Kasumi-1 (cell line): ENCODE measurements at regions not wholly inside any gene's neighbourhood (a gene's known extent, or its start where the extent isn't known, plus 50 kb on each side); places are given as distances from the start of the nearest gene placed in this dataset.

Experiments
- DNase-seq, 2 experiments: peaks; one replicate each; lab custom pipeline; 2025; lab: John Stamatoyannopoulos, UW

GRCh38 chr7:41098846-41099245 lies 604.0 kb downstream of the INHBA start:
- DNase-seq, result no peak

- DNase-seq, result no peak
These were observed 604.5 kb downstream of the INHBA start for GRCh38 chr7:41098402-41098801.

DNA sequence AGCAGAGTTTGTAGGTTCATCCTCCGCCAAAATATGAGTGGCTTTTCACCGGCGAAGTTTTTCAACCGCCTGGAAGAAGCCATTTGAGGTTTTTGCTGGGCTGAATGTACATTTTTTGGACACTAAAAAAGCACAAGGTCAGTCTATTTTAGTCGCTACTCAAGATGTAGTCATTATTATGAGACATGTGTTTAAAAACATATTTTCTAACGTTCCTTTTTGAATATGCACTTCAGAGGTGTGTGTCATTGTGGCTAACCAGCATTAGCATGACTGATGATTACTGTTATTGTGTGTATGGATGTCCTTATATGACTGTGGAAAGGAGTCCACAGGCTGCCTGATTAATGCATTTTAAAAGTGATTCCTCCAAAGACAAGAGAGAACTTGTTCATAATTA lies 605.4 kb downstream of the INHBA start:
- no peak for DNase-seq

DNA sequence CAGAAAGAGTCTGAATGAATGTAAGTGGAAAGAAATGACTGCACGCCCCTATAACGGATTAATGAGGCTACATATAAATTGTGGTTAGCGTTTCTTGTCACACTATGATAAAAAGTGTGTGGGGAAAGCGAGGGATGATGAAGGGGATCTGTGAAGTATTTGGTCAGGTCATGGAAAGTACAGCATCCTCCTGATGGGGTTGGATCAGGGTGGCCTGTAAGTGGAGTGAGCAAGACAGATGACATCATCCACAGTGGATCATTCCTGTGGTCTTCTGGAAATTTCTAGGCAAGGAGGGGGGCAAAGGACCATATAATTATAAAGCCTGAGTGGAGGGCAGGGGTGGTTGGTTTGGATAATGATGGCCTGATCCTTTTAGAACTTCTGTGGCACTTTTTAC lies 606.0 kb downstream of the INHBA start:
- DNase-seq, result no peak

GRCh38 chr7:41093141-41093540 lies 609.7 kb downstream of the INHBA start:
- no peak for DNase-seq

GRCh38 chr7:41085244-41085643 lies 617.6 kb downstream of the INHBA start:
- no peak for DNase-seq

DNA sequence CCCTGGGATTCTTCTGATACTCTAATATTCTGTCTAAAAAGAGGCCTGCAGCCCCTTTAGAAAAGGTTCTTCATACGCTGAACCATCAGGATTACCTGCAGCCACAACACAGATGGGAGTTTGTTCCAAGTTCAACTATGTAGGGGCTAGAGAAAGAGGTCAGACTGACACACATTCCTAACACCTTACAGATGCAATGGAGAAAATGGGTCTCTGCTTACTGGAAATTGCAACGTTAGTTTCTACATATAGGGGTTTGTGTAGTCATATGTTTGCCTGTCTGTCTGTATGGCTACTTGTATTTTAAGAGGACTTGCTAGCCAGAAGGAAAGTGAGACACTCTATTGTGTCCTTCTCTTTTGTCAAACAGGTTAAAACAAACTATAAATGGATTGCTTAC lies 618.5 kb downstream of the INHBA start:
- DNase-seq, result no peak

DNA sequence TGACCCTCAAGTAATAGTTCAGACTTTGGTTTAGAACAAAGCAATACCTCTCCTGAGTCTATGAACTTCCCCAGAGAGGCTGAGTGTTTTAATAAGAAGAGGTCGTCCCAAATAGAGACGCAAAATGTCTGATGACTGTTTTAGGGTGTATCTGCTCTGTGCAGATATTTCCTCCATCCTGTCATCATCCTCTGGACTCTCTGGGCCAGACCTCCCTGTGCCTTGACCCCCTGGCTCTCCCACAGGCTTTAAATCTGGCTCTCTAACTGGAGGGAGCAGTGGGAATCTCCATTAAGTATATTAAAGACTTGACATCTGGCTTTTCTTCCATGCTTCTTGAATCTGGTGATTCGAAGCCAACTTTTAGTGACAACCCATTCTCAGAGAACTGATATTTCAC lies 633.3 kb downstream of the INHBA start:
- DNase-seq, result no peak

DNA sequence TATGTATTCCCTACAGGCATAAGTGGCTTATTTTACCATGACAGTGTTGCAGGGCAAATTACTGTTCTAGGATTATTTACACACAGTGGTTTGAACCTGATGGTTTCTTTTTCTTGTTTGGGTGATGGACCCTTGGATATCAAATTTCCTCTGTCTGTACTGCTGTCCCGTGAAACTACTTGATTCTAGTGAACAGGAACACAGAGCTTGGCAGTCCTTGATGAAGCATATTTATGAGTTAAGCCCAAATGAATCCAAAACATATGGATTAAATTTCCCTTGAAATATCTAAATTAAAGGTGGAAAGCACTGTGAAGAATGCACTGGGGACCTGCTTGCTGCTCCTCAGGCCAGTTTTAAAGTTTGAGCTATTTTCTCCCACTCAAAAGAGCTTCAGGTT lies 635.3 kb downstream of the INHBA start:
- DNase-seq, result no peak

DNA sequence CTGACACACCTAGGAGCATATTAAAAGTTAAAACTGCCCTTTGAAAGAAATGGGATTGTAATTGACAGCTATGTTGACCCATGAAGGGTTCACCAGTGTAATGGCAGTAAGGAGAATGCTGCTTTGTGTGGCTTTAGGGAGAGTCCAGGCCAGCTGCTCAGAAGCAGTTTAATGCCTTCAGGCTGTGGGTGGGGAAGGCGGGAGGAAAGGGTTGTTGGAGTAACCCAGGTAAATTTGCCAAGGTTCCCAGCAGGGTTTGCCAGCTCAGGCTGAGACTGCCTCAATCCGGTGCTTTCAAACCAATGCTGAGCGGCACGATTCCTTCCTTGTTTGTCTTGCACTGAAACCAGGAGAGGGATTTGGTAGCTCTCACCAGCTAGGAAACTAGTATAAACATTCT lies 637.2 kb downstream of the INHBA start:
- DNase-seq, result no peak

DNA sequence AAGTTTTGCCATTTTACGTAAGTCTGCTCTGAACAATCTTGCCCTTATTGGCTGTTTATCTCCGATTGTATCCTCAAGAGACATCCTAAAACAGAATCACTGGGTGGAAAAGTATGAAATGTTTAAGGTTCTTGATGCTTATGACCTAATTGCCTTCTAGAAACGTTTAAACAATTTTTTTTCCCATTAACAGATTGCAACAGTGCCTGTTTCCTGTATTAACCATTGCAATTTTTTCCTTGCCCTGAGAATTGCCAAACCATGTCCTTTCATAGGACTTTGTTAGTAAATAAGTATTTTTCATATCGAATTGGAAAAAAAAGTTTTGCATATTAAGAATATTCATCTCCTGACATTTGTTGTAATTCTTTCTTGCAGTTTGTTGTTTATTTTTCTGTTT lies 639.8 kb downstream of the INHBA start:
- DNase-seq, result no peak

- DNase-seq, result no peak
These were observed 642.1 kb downstream of the INHBA start for GRCh38 chr7:41060796-41061195.

DNA sequence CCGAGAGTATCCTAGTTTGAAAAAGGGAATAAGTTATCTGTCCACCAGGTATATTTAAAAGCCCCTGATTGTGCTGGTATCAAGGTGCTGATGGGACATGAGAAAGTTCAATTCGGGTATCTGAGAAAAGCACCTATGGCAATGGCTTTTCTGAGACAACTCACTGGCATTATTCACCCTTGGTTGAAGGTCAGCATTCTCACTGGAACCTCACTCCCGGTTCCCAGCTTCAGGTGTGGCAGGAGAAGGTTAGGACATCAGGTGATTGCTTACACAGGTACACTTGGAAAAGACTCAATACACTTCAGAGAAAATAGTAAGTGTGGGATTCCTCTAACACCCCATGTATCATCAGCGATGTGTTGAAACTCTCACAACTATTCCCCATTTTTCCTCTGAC lies 643.1 kb downstream of the INHBA start:
- no peak for DNase-seq

- no peak for DNase-seq
These were observed 643.7 kb downstream of the INHBA start for GRCh38 chr7:41058986-41059741.

DNA sequence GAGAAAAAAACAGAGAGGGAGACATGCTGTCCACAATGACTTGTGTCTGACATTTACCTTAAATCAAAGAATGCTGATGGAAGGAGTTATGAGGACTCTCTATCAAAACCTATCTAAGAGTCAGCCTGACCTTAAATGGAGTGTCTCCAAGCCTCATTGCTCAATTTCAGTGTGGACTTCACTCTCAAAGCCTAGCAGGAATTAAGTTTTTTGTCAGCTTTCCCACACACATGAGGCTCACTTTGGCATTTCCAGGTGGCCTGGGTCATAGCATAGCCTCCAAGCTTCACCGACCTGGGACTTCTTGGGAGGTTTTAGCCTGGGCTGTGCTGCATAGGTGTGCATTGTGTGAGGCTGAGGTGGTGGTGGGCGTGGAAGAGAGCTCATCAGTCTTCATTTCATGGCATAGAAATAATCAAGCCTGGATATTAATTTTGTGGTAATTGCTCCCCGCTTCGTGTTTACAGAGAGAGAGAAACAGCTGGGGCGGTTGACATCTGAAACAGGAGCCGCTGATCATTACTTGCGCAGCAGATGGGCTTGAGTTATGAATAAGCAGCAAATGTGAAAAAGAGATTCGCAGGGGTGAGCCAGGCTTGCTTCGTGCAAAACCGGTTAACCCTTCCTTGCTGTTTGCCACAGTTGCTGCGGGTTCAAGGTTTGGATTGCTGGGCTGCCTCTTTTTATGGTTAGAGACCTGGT lies 647.8 kb downstream of the INHBA start:
- no peak for DNase-seq

DNA sequence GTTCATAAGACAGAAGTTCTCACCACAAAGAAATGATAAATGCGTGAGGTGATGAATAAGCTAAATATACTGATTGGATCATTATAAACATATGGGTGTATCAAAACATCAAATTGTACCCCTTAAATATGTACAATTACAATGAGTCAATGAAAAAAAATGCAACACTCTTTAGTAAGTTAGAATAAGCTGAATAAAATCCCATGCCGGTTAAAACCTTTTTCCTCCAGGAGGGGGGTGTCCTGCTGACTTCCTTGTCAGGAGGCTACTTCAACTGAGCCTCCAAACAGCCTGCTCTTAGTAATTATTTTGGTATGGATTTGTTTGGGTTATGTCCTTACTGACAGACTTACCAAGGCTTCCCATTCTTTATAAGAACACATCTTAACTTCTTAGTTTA lies 649.1 kb downstream of the INHBA start:
- DNase-seq, result no peak

DNA sequence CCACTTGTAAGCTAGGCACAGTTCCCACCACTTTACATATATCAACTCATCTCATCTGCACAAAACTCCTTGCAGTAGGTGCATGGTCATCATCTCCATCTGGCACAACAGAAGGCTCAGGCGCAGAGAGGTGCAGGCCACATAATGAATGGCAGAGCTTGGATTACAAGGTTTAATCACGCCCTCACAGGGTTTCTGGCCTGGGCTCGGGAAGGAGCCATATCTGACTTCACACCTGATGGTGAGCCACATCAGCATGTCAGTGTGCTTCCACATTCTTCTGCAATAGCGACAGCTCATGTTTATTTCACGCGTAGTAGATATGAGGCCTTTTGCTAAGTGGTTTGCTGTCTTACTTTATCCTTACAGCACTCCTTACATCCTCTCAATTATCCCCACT lies 650.2 kb downstream of the INHBA start:
- no peak for DNase-seq

GRCh38 chr7:41052201-41052600 lies 650.7 kb downstream of the INHBA start:
- DNase-seq, result no peak

- no peak for DNase-seq
These were observed 651.4 kb downstream of the INHBA start for GRCh38 chr7:41051535-41051934.

DNA sequence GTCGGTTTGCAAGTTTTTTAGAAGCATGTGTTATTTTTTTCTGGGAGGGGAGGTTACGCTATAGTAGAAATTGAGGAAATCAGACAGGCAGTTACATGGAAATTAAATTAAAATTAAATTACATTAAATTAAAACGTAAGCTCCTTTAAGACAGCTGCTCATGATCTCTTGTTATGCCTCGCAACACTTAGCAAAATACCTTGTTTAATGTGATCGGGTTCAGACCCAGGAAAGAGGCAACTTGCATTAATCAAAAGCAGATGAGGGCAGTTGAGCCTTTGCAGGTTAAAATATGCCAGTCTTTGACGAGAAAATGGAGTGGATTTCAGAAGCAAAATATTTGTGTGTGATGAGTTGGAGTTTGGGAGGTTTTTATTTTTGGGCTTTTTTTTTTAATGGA lies 651.8 kb downstream of the INHBA start:
- DNase-seq, result no peak

DNA sequence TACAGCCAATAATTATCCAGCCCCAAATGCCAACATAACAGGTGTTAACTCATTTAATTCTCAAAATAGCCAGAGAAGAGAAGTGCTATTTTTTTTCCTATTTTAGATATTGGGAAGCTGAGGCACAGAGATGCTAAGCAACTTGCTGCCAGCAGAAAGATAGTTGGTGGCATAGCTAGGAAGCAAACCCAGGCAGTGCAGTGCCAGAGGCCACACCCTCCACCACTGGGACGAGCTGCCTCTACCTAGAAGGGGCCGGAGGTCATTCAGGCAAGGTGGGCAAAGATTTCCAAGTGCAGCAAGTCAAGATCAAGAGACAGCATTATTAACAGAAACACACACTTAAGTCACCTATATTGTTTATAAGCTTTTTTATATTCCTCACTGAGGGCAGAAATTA lies 654.1 kb downstream of the INHBA start:
- no peak for DNase-seq

DNA sequence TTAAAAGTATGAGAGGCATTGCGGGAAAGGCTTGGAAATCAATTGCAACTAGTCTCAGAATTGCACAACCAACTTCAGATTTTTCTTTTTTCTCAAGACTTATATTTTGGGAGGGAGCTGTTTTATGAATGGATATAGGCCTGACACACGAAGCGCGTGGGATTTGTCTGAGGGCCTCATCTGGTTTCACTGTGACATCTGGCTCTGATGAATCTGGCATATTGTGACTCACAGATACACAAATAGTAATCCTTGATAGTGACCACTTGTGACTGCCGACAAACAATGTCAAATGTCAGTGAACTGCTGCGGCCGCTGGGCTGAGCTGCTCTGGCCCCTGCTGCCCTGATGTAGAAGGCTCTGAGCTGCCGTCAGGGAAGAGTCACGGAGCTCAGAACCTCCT lies 655.1 kb downstream of the INHBA start:
- no peak for DNase-seq

- DNase-seq, result no peak
These were observed 655.7 kb downstream of the INHBA start for GRCh38 chr7:41047211-41047610.

DNA sequence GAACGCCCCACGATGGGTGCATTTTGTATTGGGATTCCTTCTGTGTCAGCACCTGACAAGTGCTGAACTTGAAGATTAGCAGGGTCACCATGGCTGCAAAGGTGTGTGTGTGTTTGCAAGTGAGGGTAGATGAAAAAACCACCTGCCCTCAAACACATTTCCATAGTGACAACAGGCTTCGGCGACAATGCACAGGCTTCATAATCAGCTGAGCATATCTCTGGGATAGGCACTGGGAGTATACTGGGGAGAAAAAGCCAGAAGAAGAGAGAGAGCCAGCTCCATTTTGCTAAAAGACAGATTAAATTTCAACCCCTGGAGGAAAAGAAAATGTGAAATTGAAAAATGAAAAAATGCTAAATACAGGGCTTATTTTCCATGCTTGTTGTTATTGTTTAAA lies 656.1 kb downstream of the INHBA start:
- DNase-seq, result no peak
